GM23338 (cell line): ENCODE measurements at regions not wholly inside any gene's neighbourhood (a gene's known extent, or its start where the extent isn't known, plus 50 kb on each side); places are given as distances from the start of the nearest gene placed in this dataset.

Source experiments
- ATAC-seq: fragments of 200-7000 bp; cut with Tn5 transposase; 3 replicates; pipeline ENCODE4 v1.9.1; 2020
- DNase-seq: peaks from one replicate; pipeline ENCODE4 v3.0.0-alpha.2; 2015; ENCODE audit warnings: low spot score
- H2AFZ ChIP-seq: fragments of 200-600 bp; sonication (generic); 2 replicates; pipeline ENCODE4 v1.8.0; 2016; ENCODE audit warnings: antibody characterized with exemption, mild to moderate bottlenecking, moderate library complexity
- H3F3A ChIP-seq: fragments of 200-600 bp; sonication (generic); replicated peaks from 2 replicates; pipeline ENCODE4 v1.8.0; 2017; ENCODE audit warnings: antibody characterized with exemption, mixed run types, low read depth
- H3K27ac ChIP-seq: fragments of 200-600 bp; sonication (generic); 2 replicates; pipeline ENCODE4 v1.6.1; 2016; ENCODE audit warnings: low read depth
- H3K27me3 ChIP-seq: fragments of 200-600 bp; sonication (generic); 2 replicates; pipeline ENCODE4 v1.8.0; 2016; ENCODE audit warnings: mild to moderate bottlenecking, mixed run types, moderate library complexity; ENCODE audit not compliant: insufficient read depth
- H3K36me3 ChIP-seq: fragments of 200-600 bp; sonication (generic); 2 replicates; pipeline ENCODE4 v1.8.0; 2016; ENCODE audit warnings: mild to moderate bottlenecking; ENCODE audit not compliant: insufficient read depth
- H3K4me1 ChIP-seq: fragments of 200-600 bp; sonication (generic); 2 replicates; pipeline ENCODE4 v1.8.0; 2016; ENCODE audit warnings: mild to moderate bottlenecking, moderate library complexity; ENCODE audit not compliant: insufficient read depth
- H3K4me2 ChIP-seq: fragments of 200-600 bp; sonication (generic); 2 replicates; pipeline ENCODE4 v1.7.1; 2017; ENCODE audit warnings: mixed run types
- H3K4me3 ChIP-seq: fragments of 200-600 bp; sonication (generic); 2 replicates; pipeline ENCODE4 v1.6.1; 2016; ENCODE audit warnings: mixed run types
- H3K79me2 ChIP-seq: fragments of 200-600 bp; sonication (generic); replicated peaks from 2 replicates; pipeline ENCODE4 v1.8.0; 2017; ENCODE audit warnings: mild to moderate bottlenecking; ENCODE audit not compliant: insufficient read depth
- H3K9me2 ChIP-seq: fragments of 200-600 bp; sonication (generic); 2 replicates; pipeline ENCODE4 v1.8.0; 2017; ENCODE audit not compliant: insufficient read depth
- H4K20me1 ChIP-seq: fragments of 200-600 bp; sonication (generic); replicated peaks from 2 replicates; pipeline ENCODE4 v1.8.0; 2017; ENCODE audit warnings: mild to moderate bottlenecking; ENCODE audit not compliant: insufficient read depth
- H3K27ac Mint-ChIP-seq: 2 replicates; pipeline ENCODE4 v1.8.0; 2020; ENCODE audit warnings: inconsistent platforms, mild to moderate bottlenecking, moderate library complexity, mixed read lengths
- H3K27me3 Mint-ChIP-seq: 3 replicates; pipeline ENCODE4 v1.8.0; 2022; ENCODE audit warnings: low read depth, mild to moderate bottlenecking, moderate library complexity, mixed read lengths, inconsistent platforms; ENCODE audit not compliant: insufficient read depth, poor library complexity
- H3K36me3 Mint-ChIP-seq: 3 replicates; pipeline ENCODE4 v1.8.0; 2021; ENCODE audit warnings: low read depth, mild to moderate bottlenecking, inconsistent platforms, moderate library complexity, mixed read lengths
- H3K4me1 Mint-ChIP-seq: 3 replicates; pipeline ENCODE4 v1.8.0; 2020; ENCODE audit warnings: mild to moderate bottlenecking, inconsistent platforms, mixed read lengths
- H3K4me3 Mint-ChIP-seq: 3 replicates; pipeline ENCODE4 v1.8.0; 2021; ENCODE audit warnings: moderate library complexity, mild to moderate bottlenecking, inconsistent platforms, mixed read lengths
- H3K9me3 Mint-ChIP-seq: 3 replicates; pipeline ENCODE4 v1.8.0; 2020; ENCODE audit warnings: moderate library complexity, mild to moderate bottlenecking, inconsistent platforms, mixed read lengths
- CREB1 ChIP-seq: fragments of 250-450 bp; sonication (Bioruptor Pico); IDR thresholded peaks from 2 replicates; pipeline ENCODE4 v1.5.0; 2020; ENCODE audit warnings: low read depth, mild to moderate bottlenecking, moderate library complexity
- CTCF ChIP-seq, 2 experiments: fragments of 200-600 bp in 1 of 2; sonication (generic) in 1 of 2; conservative IDR thresholded peaks; 2 replicates each; pipeline versions ENCODE4 v1.5.1 to v1.6.1; 2016 to 2017; ENCODE audit warnings: antibody characterized with exemption in 2 of 2, low read depth in 2 of 2, mild to moderate bottlenecking in 2 of 2, moderate library complexity in 1 of 2
- ETS1 ChIP-seq: IDR thresholded peaks from 2 replicates; pipeline ENCODE4 v1.6.1; 2016; ENCODE audit warnings: antibody characterized with exemption
- EZH2 ChIP-seq: fragments of 200-600 bp; sonication (generic); IDR thresholded peaks from one replicate; pipeline ENCODE4 v1.8.0; 2017; ENCODE audit warnings: antibody characterized with exemption, mild to moderate bottlenecking, low read depth; ENCODE audit not compliant: unreplicated experiment
- EZH2phosphoT487 ChIP-seq: fragments of 200-600 bp; sonication (generic); IDR thresholded peaks from one replicate; pipeline ENCODE4 v1.8.1; 2018; ENCODE audit warnings: antibody characterized with exemption; ENCODE audit not compliant: unreplicated experiment
- JUNB ChIP-seq: IDR thresholded peaks from one replicate; pipeline ENCODE4 v1.6.1; 2016; ENCODE audit warnings: antibody characterized with exemption; ENCODE audit not compliant: unreplicated experiment
- NANOG ChIP-seq: IDR thresholded peaks from 2 replicates; pipeline ENCODE4 v1.6.1; 2016; ENCODE audit warnings: antibody characterized with exemption, borderline replicate concordance
- POLR2AphosphoS5 ChIP-seq: IDR thresholded peaks from 2 replicates; pipeline ENCODE4 v1.6.1; 2016; ENCODE audit warnings: antibody characterized with exemption, low read depth
- REST ChIP-seq: IDR thresholded peaks from one replicate; pipeline ENCODE4 v1.6.1; 2018; ENCODE audit warnings: antibody characterized with exemption; ENCODE audit not compliant: unreplicated experiment
- STAT1 ChIP-seq: IDR thresholded peaks from one replicate; pipeline ENCODE4 v1.6.1; 2016; ENCODE audit warnings: antibody characterized with exemption; ENCODE audit not compliant: unreplicated experiment
- ZNF114 ChIP-seq: fragments of 250-450 bp; sonication (Bioruptor Pico); IDR thresholded peaks from 2 replicates; pipeline ENCODE4 v1.5.0; 2020; ENCODE audit warnings: mild to moderate bottlenecking, moderate library complexity
- ZNF331 ChIP-seq: fragments of 250-450 bp; sonication (Bioruptor Pico); IDR thresholded peaks from 2 replicates; pipeline ENCODE4 v1.5.0; 2020; ENCODE audit warnings: low read depth, mild to moderate bottlenecking, moderate library complexity
- ZNF462 ChIP-seq: fragments of 250-450 bp; sonication (Bioruptor Pico); IDR thresholded peaks from 2 replicates; pipeline ENCODE4 v1.5.0; 2020; ENCODE audit warnings: mild to moderate bottlenecking, moderate library complexity

- no peaks in the 10 kb centered on the region for H3K36me3 ChIP-seq
- no peak for TF ChIP-seq STAT1
- TF ChIP-seq ZNF331 = no peak
- TF ChIP-seq ZNF462 (CRISPR knock-in tag) = no peak
- no peak for TF ChIP-seq REST
- TF ChIP-seq EZH2 = no peak
- TF ChIP-seq NANOG = no peak
- no peak for TF ChIP-seq EZH2phosphoT487
- TF ChIP-seq CTCF (conservative IDR thresholded peaks at IDR 0.05; ENCODE audit: low read depth in 2 of 2) = no peak
- no peak for TF ChIP-seq ETS1
- no peak for TF ChIP-seq CREB1
- no peak for TF ChIP-seq ZNF114 (CRISPR knock-in tag)
- TF ChIP-seq POLR2AphosphoS5 = no peak
- TF ChIP-seq JUNB = no peak
- no peaks in the 10 kb centered on the region for H4K20me1 ChIP-seq
- H3K27ac Mint-ChIP-seq = no peak overlapping the region
- no peak overlapping the region for H2AFZ ChIP-seq
- no peaks in the 10 kb centered on the region for H3F3A ChIP-seq
- no peaks in the 10 kb centered on the region for H3K27me3 Mint-ChIP-seq
- H3K27me3 ChIP-seq = no peaks in the 10 kb centered on the region
- H3K79me2 ChIP-seq = no peaks in the 10 kb centered on the region
- DNase-seq (no peak), ATAC-seq (no peak)
- no peak overlapping the region for H3K4me3 Mint-ChIP-seq
- no peak overlapping the region for H3K27ac ChIP-seq
- no peak overlapping the region for H3K4me3 ChIP-seq
- peaks cover 7% of the 10 kb centered on the region; the same call in 2 of the 3 replicates for H3K36me3 Mint-ChIP-seq
- H3K4me2 ChIP-seq = no peak overlapping the region
- no peaks in the 10 kb centered on the region for H3K4me1 ChIP-seq
- H3K9me2 ChIP-seq = peaks cover 26% of the 10 kb centered on the region
- H3K9me3 Mint-ChIP-seq = peaks cover 12% of the 10 kb centered on the region
- H3K4me1 Mint-ChIP-seq = no peaks in the 10 kb centered on the region
These were observed 149.0 kb upstream of the IGF1 start for GRCh38 chr12:102629262-102629888.
